H1 (cell line): ENCODE measurements at regions not wholly inside any gene's neighbourhood (a gene's known extent, or its start where the extent isn't known, plus 50 kb on each side); places are given as distances from the start of the nearest gene placed in this dataset.
A peak's percentile ranks its signal among the peaks of the same experiment; 100 is the strongest.

ENCODE experiments used
- CTCF ChIA-PET: fragments of 300-600 bp; sonication (Branson Sonifier 250); formaldehyde crosslinking; loops from one replicate; lab custom pipeline; 2021; ENCODE audit not compliant: partially characterized antibody; lab: Charles Lee
- POLR2A ChIA-PET: fragments of 300-600 bp; sonication (Branson Sonifier 250); formaldehyde crosslinking; loops from one replicate; lab custom pipeline; 2021; ENCODE audit warnings: inconsistent platforms; ENCODE audit not compliant: partially characterized antibody; lab: Charles Lee
- DNase-seq, 2 experiments: peaks; one replicate each; pipeline versions ENCODE4 v3.0.0 to v3.0.0-alpha.2; 2010 to 2022; ENCODE audit warnings: low spot score in 2 of 2, low read depth in 1 of 2, mixed read lengths in 1 of 2
- FAIRE-seq: peaks from 2 replicates; lab custom pipeline; 2011; peaks lifted over from hg19 to GRCh38; lab: Jason Lieb, UNC
- H2AFZ ChIP-seq: 2 replicates; pipeline ENCODE4 v1.8.1; 2012; ENCODE audit warnings: low read length, inconsistent platforms
- H2AK5ac ChIP-seq: 2 replicates; pipeline ENCODE4 v1.6.1; 2013; ENCODE audit warnings: low read depth, low read length
- H2BK120ac ChIP-seq: replicated peaks from 2 replicates; pipeline ENCODE3; 2013; ENCODE audit warnings: low read depth, low read length, inconsistent platforms
- H2BK12ac ChIP-seq: 2 replicates; pipeline ENCODE4 v1.6.1; 2013; ENCODE audit warnings: low read depth, low read length
- H2BK15ac ChIP-seq: 2 replicates; pipeline ENCODE4 v1.6.1; 2013; ENCODE audit warnings: low read length
- H2BK20ac ChIP-seq: 2 replicates; pipeline ENCODE4 v1.6.1; 2013; ENCODE audit warnings: low read length
- H2BK5ac ChIP-seq: 2 replicates; pipeline ENCODE4 v1.6.1; 2013; ENCODE audit warnings: low read depth, low read length
- H3K14ac ChIP-seq: 2 replicates; pipeline ENCODE4 v1.6.1; 2013; ENCODE audit warnings: inconsistent platforms; ENCODE audit not compliant: insufficient read length
- H3K18ac ChIP-seq: 2 replicates; pipeline ENCODE4 v1.6.1; 2013; ENCODE audit warnings: low read length; ENCODE audit errors: extremely low read depth
- H3K23ac ChIP-seq: 2 replicates; pipeline ENCODE4 v1.6.1; 2013; ENCODE audit warnings: inconsistent platforms; ENCODE audit not compliant: insufficient read length
- H3K23me2 ChIP-seq: 2 replicates; pipeline ENCODE4 v1.6.1; 2013; ENCODE audit warnings: low read depth, low read length
- H3K27ac ChIP-seq: 2 replicates; pipeline ENCODE4 v1.6.1; 2011; ENCODE audit warnings: low read depth, low read length, inconsistent platforms
- H3K27me3 ChIP-seq, 4 experiments: replicated peaks in 1 of 4; 1 replicate in 1 of 4; 2 replicates in 3 of 4; pipeline versions ENCODE4 v1.6.1 to v1.8.1; 2011 to 2013; ENCODE audit warnings: low read length in 3 of 4, mild to moderate bottlenecking in 3 of 4, inconsistent platforms in 2 of 4, mixed read lengths in 2 of 4, moderate library complexity in 1 of 4; ENCODE audit not compliant: control insufficient read depth in 3 of 4, insufficient read depth in 3 of 4; ENCODE audit errors: extremely low read depth in 1 of 4
- H3K36me3 ChIP-seq, 4 experiments: 2 replicates each; pipeline versions ENCODE4 v1.6.1 to v1.8.1; 2011 to 2013; ENCODE audit warnings: mild to moderate bottlenecking in 4 of 4, low read length in 3 of 4, moderate library complexity in 2 of 4, control low read depth in 1 of 4, inconsistent platforms in 1 of 4; ENCODE audit not compliant: insufficient read depth in 4 of 4, control insufficient read depth in 2 of 4
- H3K4ac ChIP-seq: replicated peaks from 2 replicates; pipeline ENCODE3; 2013; ENCODE audit warnings: low read length, low read depth, mixed read lengths, inconsistent platforms; ENCODE audit not compliant: insufficient read length
- H3K4me1 ChIP-seq, 4 experiments: replicated peaks in 1 of 4; 1 replicate in 1 of 4; 2 replicates in 3 of 4; pipeline versions ENCODE4 v1.6.1 to v1.8.1; 2011 to 2013; ENCODE audit warnings: low read length in 3 of 4, inconsistent platforms in 2 of 4, mixed read lengths in 1 of 4; ENCODE audit not compliant: insufficient read depth in 4 of 4, control insufficient read depth in 3 of 4
- H3K4me2 ChIP-seq, 2 experiments: 2 replicates each; pipeline versions ENCODE4 v1.6.1 to v1.8.1; 2011 to 2013; ENCODE audit warnings: low read depth in 2 of 2, low read length in 2 of 2, control low read depth in 1 of 2, inconsistent platforms in 1 of 2, mild to moderate bottlenecking in 1 of 2; ENCODE audit not compliant: insufficient read depth in 1 of 2
- H3K4me3 ChIP-seq, 4 experiments: fragments of 200-600, 300-600 bp in 1 of 4; sonication (generic), shearing (Covaris generic), sonication (Bioruptor Twin) in 1 of 4; 2 replicates each; pipeline versions ENCODE4 v1.5.1 to v1.8.1; 2011 to 2016; ENCODE audit warnings: low read length in 4 of 4, low read depth in 3 of 4, control low read depth in 2 of 4, inconsistent platforms in 2 of 4, mild to moderate bottlenecking in 2 of 4, mixed read lengths in 1 of 4, moderate library complexity in 1 of 4; ENCODE audit not compliant: insufficient read depth in 2 of 4; ENCODE audit errors: extremely low read depth in 1 of 4
- H3K56ac ChIP-seq: replicated peaks from 2 replicates; pipeline ENCODE3; 2013; ENCODE audit warnings: low read depth, mild to moderate bottlenecking, mixed read lengths, low read length, inconsistent platforms; ENCODE audit not compliant: insufficient read length
- H3K79me1 ChIP-seq: 2 replicates; pipeline ENCODE4 v1.6.1; 2013; ENCODE audit warnings: low read depth, low read length, control low read depth
- H3K79me2 ChIP-seq, 2 experiments: 2 replicates each; pipeline versions ENCODE4 v1.6.1 to v1.8.1; 2012 to 2013; ENCODE audit warnings: low read length in 2 of 2, mild to moderate bottlenecking in 2 of 2, inconsistent platforms in 1 of 2; ENCODE audit not compliant: insufficient read depth in 2 of 2, control insufficient read depth in 1 of 2
- H3K9ac ChIP-seq, 4 experiments: replicated peaks in 1 of 4; 1 replicate in 1 of 4; 2 replicates in 3 of 4; pipeline versions ENCODE4 v1.6.1 to v1.8.1; 2011 to 2013; ENCODE audit warnings: low read depth in 3 of 4, low read length in 3 of 4, control low read depth in 2 of 4, mild to moderate bottlenecking in 2 of 4, moderate library complexity in 2 of 4, inconsistent platforms in 1 of 4; ENCODE audit errors: extremely low read depth in 1 of 4
- H3K9me3 ChIP-seq, 2 experiments: 2 replicates each; pipeline versions ENCODE4 v1.6.1 to v1.8.1; 2012 to 2013; ENCODE audit warnings: mild to moderate bottlenecking in 2 of 2, moderate library complexity in 2 of 2, control low read depth in 1 of 2, inconsistent platforms in 1 of 2, low read depth in 1 of 2, low read length in 1 of 2, mixed read lengths in 1 of 2; ENCODE audit not compliant: insufficient read depth in 2 of 2
- H4K20me1 ChIP-seq, 2 experiments: replicated peaks in 1 of 2; 2 replicates each; pipeline versions ENCODE3 to v1.8.1; 2011 to 2013; ENCODE audit warnings: inconsistent platforms in 2 of 2, low read length in 2 of 2, mild to moderate bottlenecking in 1 of 2; ENCODE audit not compliant: insufficient read depth in 2 of 2, control insufficient read depth in 1 of 2
- H4K5ac ChIP-seq: 2 replicates; pipeline ENCODE4 v1.6.1; 2013; ENCODE audit warnings: low read length, low read depth, mixed read lengths, inconsistent platforms; ENCODE audit not compliant: insufficient read length
- H4K8ac ChIP-seq: 2 replicates; pipeline ENCODE4 v1.8.0; 2013; ENCODE audit warnings: mild to moderate bottlenecking, moderate library complexity, low read length, inconsistent platforms; ENCODE audit not compliant: insufficient read depth; ENCODE audit errors: extremely low read depth
- H4K91ac ChIP-seq: replicated peaks from 2 replicates; pipeline ENCODE3; 2013; ENCODE audit warnings: low read length, mixed read lengths, inconsistent platforms; ENCODE audit not compliant: insufficient read length
- ATF3 ChIP-seq: IDR thresholded peaks from 2 replicates; pipeline ENCODE4 v1.6.1; 2011; ENCODE audit warnings: low read depth, mild to moderate bottlenecking, low read length; ENCODE audit not compliant: insufficient read depth
- BACH1 ChIP-seq: IDR thresholded peaks from 2 replicates; pipeline ENCODE4 v1.6.1; 2012; ENCODE audit warnings: low read length, improper control_type of control experiment
- CHD1 ChIP-seq: IDR thresholded peaks from 2 replicates; pipeline ENCODE4 v1.6.1; 2012; ENCODE audit warnings: low read depth, low read length, improper control_type of control experiment
- CHD2 ChIP-seq: IDR thresholded peaks from 2 replicates; pipeline ENCODE4 v1.6.1; 2012; ENCODE audit warnings: low read length, improper control_type of control experiment
- CREB1 ChIP-seq: IDR thresholded peaks from 2 replicates; pipeline ENCODE4 v1.6.1; 2012; ENCODE audit warnings: inconsistent platforms
- CTBP2 ChIP-seq: IDR thresholded peaks from 2 replicates; pipeline ENCODE4 v1.7.0; 2011; ENCODE audit warnings: borderline replicate concordance, mild to moderate bottlenecking, moderate library complexity, mixed read lengths, low read length; ENCODE audit not compliant: insufficient read depth, insufficient read length
- GABPA ChIP-seq: IDR thresholded peaks from 2 replicates; pipeline ENCODE4 v1.6.1; 2011; ENCODE audit warnings: mild to moderate bottlenecking, low read length, moderate library complexity, borderline replicate concordance; ENCODE audit not compliant: insufficient read depth
- MAFK ChIP-seq: IDR thresholded peaks from 2 replicates; pipeline ENCODE4 v1.6.1; 2012; ENCODE audit warnings: low read depth, mild to moderate bottlenecking, improper control_type of control experiment, low read length
- PHF8 ChIP-seq: fragments of 200-600 bp; sonication (generic); conservative IDR thresholded peaks from 2 replicates; pipeline ENCODE4 v1.7.1; 2012; ENCODE audit warnings: low read depth, mild to moderate bottlenecking, inconsistent platforms, low read length, moderate library complexity
- RAD21 ChIP-seq, 2 experiments: IDR thresholded peaks in 1 of 2; conservative IDR thresholded peaks in 1 of 2; 2 replicates each; pipeline ENCODE4 v1.6.1; 2011; ENCODE audit warnings: low read depth in 2 of 2, low read length in 2 of 2, improper control_type of control experiment in 1 of 2, inconsistent platforms in 1 of 2, mild to moderate bottlenecking in 1 of 2, moderate library complexity in 1 of 2
- SAP30 ChIP-seq: fragments of 300-600 bp; sonication (generic); IDR thresholded peaks from 2 replicates; pipeline ENCODE4 v1.7.1; 2012; ENCODE audit warnings: low read length, moderate library complexity, mild to moderate bottlenecking, inconsistent platforms; ENCODE audit not compliant: insufficient read depth, insufficient replicate concordance
- SP2 ChIP-seq: IDR thresholded peaks from 2 replicates; pipeline ENCODE4 v1.6.1; 2012; ENCODE audit warnings: mild to moderate bottlenecking, low read length, inconsistent platforms
- TEAD4 ChIP-seq: IDR thresholded peaks from 2 replicates; pipeline ENCODE4 v1.6.1; 2012; ENCODE audit warnings: low read depth, low read length, inconsistent platforms, mixed read lengths
- ZNF274 ChIP-seq: IDR thresholded peaks from 2 replicates; pipeline ENCODE4 v1.7.0; 2012; ENCODE audit warnings: low read length, borderline replicate concordance; ENCODE audit errors: extremely low read depth
- WGBS, 2 experiments: shearing (Covaris generic) in 1 of 2; methylation state at CpG; one replicate each; pipeline versions ENCODE4 v1.1.6 to v1.1.7; 2013 to 2015; ENCODE audit warnings: low lambda C conversion rate in 2 of 2, mixed read lengths in 2 of 2, inconsistent platforms in 1 of 2, low coverage in 1 of 2, missing lambda C conversion rate in 1 of 2; ENCODE audit not compliant: insufficient replicate concordance in 2 of 2, insufficient coverage in 1 of 2, insufficient read length in 1 of 2; ENCODE audit errors: extremely low coverage in 1 of 2, missing lambda C conversion rate in 1 of 2; 5-methylcytosine and 5-hydroxymethylcytosine counted together

GRCh38 chr20:17023806-17024205 is 203.0 kb upstream of the PCSK2 start:
- Histone ChIP-seq H3K79me1 (no peaks in the 10 kb centered on the region), H2BK15ac (no peak overlapping the region), H2BK120ac (no peak overlapping the region), H4K91ac (no peak overlapping the region), H3K18ac (no peak overlapping the region; the same call in 1 of the 2 replicates), H4K5ac (no peak overlapping the region), H3K9me3 (peaks cover 10 to 16% of the 10 kb centered on the region in 2 experiments; a peak in 1 of 4 replicates), H3K27me3 (no peaks in the 10 kb centered on the region), H3K23me2 (no peaks in the 10 kb centered on the region; the same call in 1 of the 2 replicates), H3K9ac (no peak overlapping the region), H2BK12ac (no peak overlapping the region), H3K4me1 (peaks cover 1 to 19% (median 13%) of the 10 kb centered on the region in 4 experiments; a peak in 4 of 7 replicates), H3K27ac (no peak overlapping the region), H3K4me2 (peak overlapping the region; percentile 40 to 43), H2BK5ac (no peak overlapping the region), H3K36me3 (no peaks in the 10 kb centered on the region; a peak in 1 of 8 replicates), H3K23ac (no peak overlapping the region), H4K8ac (no peak overlapping the region), H2AFZ (no peak overlapping the region), H3K56ac (no peak overlapping the region), H2AK5ac (no peak overlapping the region), H4K20me1 (no peaks in the 10 kb centered on the region), H3K4me3 (peak overlapping the region in 1 of 4 experiments; percentile 31; a peak in 1 of 8 replicates), H3K79me2 (no peaks in the 10 kb centered on the region), H3K4ac (no peak overlapping the region), H3K14ac (no peak overlapping the region), H2BK20ac (no peak overlapping the region)
- FAIRE-seq (no peak), DNase-seq (peak; percentile 31 to 66)
- POLR2A ChIA-PET = no interaction called here
- WGBS, 2 experiments = 10% methylated on average over 7 of the region's 8 CpGs; no CpG with 5 or more reads in 1 of the 2 experiments
- CTCF ChIA-PET = no interaction called here
- peak; percentile 87 for TF ChIP-seq SAP30
- TF ChIP-seq ATF3 = no peak
- TF ChIP-seq CTBP2 = no peak
- TF ChIP-seq SP2 = no peak
- no peak for TF ChIP-seq CHD2
- TF ChIP-seq CREB1 = no peak
- no peak for TF ChIP-seq TEAD4
- no peak for TF ChIP-seq CHD1
- TF ChIP-seq ZNF274 = no peak
- peak in 1 of 2 experiments; percentile 11; a peak in 1 of 4 replicates for TF ChIP-seq RAD21 (IDR thresholded peaks at IDR 0.05 in 1 of 2, conservative IDR thresholded peaks at IDR 0.05 in 1 of 2; ENCODE audit: low read depth in 2 of 2, low read length in 2 of 2)
- TF ChIP-seq GABPA = no peak
- no peak for TF ChIP-seq PHF8
- TF ChIP-seq BACH1 = no peak
- no peak for TF ChIP-seq MAFK
